Hematopoietic multipotent progenitor cell treated with erythropoietin and hydrocortisone succinate and interleukin-3 and kit ligand, for 4 days (in vitro differentiated cells): ENCODE measurements at regions not wholly inside any gene's neighbourhood (a gene's known extent, or its start where the extent isn't known, plus 50 kb on each side); places are given as distances from the start of the nearest gene placed in this dataset.
"Not testable (repeated sequence)": the region's sequence is repeated elsewhere in the genome, so short reads cannot be mapped to it uniquely, and the experiment has no call there.

Experiments
- DNase-seq: peaks from one replicate; pipeline ENCODE4 v3.0.0-alpha.2; 2015

GRCh38 chr10:44749151-44749550 is 162.0 kb upstream of the TMEM72 start:
- no peak for DNase-seq

- no peak for DNase-seq
Observed at GRCh38 chr10:44752451-44753441, 158.4 kb upstream of the TMEM72 start.

- not testable (repeated sequence) for DNase-seq
Observed at GRCh38 chr10:44754355-44754754, 156.8 kb upstream of the TMEM72 start.

DNA sequence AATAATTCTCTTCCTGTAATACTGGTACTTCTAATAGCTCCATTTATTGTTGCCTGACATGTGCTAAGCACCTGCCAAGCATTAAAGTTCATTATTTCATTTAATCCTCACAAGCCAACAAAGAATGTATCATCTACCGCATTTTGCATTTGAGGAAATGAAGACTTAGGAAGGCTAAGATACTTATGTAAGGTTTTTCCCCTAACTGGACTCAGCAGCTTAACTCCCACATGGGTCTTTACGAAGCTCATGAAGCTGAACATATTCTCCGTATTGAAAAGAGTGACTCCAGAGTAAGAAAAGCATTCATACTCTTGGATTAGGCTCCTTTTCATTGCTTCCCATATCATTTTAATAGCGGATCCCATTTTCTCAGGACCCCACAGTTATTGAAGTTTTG is 155.7 kb upstream of the TMEM72 start:
- no peak for DNase-seq

- no peak for DNase-seq
Observed at GRCh38 chr10:44756216-44756615, 154.9 kb upstream of the TMEM72 start.

DNA sequence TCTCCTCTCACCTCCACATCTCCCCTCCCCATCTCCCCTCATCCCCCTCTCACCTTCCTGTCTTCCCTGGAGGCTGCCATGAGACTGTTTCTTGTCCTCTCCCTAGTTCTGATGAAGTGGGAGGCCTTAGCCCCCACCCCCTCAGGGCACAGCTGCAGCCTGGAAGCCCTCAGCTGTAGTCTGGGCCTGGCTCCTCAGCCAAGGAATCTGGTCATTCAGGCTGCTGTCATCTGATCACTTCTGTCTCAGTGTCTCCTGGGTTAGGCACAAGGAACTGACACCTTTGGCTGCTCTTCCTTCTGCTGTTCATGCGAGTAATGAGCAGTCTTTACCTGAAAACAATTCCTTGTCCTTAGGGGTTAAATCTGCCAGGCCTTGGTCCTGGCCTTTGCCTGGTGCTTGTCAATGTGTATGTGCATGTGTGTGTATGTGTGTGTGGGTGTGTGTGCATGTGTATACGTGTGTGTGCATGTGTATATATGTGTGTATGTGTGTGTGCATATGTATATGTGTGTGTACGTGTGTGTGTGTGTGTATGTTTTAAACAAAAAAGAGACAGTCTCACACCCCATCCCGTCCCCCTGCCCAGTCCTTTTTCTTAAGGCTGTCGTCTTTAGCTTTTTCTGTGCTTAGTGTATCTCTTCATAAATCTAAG is 153.5 kb upstream of the TMEM72 start:
- no peak for DNase-seq

GRCh38 chr10:44759122-44759521 is 152.0 kb upstream of the TMEM72 start:
- no peak for DNase-seq

DNA sequence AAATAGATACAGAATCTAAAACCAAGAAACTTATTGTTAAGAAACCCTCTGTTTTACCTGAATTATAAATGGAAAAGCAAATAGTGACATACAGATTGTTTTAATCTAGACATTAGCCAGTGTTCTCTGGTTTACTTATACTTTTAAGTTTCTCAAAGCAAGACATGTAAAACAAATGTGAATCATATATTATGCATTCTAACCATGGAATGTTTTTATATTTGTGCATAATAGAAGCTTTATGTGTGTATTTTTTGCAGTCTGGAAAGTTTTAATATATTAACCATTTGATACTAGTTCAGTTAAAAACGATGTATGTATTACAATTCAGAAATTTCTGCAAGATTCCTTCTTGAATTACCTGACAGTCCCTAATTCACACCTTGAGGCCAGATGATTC is 150.6 kb upstream of the TMEM72 start:
- no peak for DNase-seq

DNA sequence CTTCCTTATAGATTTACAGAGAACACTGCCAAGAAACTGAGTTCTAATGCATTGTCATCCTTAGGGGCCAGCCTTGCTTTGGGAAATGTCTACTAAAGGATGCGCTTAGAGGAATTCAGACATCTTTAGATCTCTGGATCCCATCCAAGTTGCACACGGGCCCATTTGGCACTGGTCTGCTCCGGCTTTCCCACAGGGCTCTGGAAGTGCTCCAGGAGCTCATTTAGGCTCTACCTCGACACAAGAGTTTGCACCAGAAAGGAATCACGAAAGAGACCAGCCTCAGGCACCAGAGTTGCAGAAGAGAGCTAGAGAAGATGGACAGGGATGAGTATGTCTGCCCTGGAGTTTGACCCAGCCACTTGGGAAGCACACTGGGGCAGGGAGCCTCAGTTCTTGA is 150.1 kb upstream of the TMEM72 start:
- DNase-seq, result no peak

DNA sequence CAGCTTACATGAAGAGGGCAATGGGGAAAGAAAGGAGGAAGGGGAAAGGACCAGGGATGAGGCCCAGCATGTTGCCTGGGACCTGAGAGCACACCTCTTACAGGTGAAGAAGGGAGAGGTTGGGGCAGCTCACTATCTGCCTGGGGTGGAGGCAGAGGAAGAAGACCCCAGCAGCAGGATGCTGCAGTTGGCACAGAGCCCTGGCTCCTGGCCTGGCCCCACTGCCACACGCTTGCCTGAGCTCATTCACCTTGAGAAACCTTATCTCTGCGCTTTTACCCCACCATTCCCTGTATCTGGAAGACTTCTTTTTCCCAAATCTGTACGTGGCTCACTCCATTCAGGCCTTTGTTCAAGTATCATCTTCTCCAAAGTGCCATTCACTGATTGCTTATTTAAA is 147.8 kb upstream of the TMEM72 start:
- no peak for DNase-seq

DNA sequence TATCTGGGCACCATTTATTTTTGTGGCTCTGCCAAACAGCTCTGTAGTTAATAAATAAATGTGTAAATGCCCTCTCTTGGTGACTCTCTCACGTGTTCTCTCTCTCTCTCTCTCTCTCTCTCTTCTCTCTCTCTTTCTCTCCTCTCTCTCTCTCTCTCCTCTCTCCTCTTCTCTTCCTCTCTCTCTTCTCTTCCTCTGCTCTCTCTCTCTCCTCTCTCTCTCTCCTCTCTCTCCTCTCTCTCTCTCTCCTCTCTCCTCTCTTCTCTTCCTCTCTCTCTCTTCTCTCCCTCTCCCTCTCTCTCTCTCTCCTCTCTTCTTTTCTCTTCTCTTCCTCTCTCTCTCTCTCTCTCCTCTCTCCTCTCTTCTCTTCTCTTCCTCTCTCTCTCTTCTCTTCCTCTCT is 145.8 kb upstream of the TMEM72 start:
- DNase-seq, result no peak

DNA sequence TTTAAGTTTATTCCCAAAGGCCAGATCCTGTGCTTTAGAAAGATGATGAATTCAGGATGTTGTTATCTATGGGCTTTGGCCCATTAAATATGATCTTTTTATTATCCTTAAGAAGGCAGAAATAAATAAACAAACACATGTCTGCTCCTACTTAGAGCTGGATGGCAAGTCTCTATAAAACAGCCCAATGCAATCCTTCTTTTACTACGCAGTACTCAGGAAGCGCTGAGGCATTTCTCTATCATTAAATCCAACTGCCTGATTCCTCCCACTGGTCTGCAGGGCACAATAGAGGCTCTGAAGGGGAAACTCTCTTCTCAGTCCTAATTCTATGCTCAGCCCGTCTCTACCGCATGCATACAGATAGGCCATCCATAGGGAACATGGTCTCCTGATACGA is 144.5 kb upstream of the TMEM72 start:
- no peak for DNase-seq

- DNase-seq, result no peak
Observed at GRCh38 chr10:44769450-44769849, 141.7 kb upstream of the TMEM72 start.

GRCh38 chr10:44771233-44771995 is 139.7 kb upstream of the TMEM72 start:
- DNase-seq, result no peak

DNA sequence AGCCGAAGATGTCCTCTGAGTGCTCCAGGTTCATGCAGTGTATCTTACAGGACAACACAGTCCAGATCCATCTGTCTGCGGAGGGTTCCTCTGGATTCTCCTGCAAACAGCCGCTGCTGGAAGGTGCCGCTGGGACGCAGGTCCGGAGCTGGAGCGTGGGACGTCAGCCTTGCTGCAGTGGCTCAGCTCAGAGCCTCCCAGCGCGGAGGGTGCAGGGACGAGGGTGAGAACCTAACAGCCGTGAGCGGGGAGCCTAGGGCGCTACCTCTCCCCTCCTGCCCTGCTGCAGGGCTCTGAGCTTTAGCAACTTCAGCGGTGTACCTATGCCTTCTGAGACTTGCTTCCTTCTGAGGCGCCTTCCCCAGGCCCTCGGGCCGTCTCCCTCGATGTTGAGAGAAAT is 137.6 kb upstream of the TMEM72 start:
- no peak for DNase-seq

- no peak for DNase-seq
Observed at GRCh38 chr10:44774676-44775401, 136.3 kb upstream of the TMEM72 start.

GRCh38 chr10:44775402-44775741 is 135.8 kb upstream of the TMEM72 start:
- no peak for DNase-seq

- no peak for DNase-seq
Observed at GRCh38 chr10:44776181-44776580, 135.0 kb upstream of the TMEM72 start.

- DNase-seq, result no peak
Observed at GRCh38 chr10:44779511-44779910, 131.6 kb upstream of the TMEM72 start.

- DNase-seq, result no peak
Observed at GRCh38 chr10:44780426-44780825, 130.7 kb upstream of the TMEM72 start.

DNA sequence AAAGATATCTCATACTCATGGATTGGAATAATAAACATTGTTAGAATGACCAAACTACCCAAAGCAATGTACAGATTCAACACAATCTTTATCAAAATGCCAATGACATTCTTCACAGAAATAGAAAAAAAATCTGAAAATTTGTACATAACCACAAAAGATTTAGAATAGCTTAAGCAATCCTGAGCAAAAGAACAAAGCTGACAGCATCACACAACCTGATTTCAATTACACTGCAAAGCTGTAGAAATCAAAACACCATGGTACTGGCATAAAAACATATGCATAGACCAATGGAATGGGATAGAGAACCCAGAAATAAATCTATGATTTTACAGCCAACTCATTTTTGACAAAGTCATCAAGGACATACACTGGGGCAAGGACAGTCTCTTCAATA is 130.0 kb upstream of the TMEM72 start:
- DNase-seq, result no peak

DNA sequence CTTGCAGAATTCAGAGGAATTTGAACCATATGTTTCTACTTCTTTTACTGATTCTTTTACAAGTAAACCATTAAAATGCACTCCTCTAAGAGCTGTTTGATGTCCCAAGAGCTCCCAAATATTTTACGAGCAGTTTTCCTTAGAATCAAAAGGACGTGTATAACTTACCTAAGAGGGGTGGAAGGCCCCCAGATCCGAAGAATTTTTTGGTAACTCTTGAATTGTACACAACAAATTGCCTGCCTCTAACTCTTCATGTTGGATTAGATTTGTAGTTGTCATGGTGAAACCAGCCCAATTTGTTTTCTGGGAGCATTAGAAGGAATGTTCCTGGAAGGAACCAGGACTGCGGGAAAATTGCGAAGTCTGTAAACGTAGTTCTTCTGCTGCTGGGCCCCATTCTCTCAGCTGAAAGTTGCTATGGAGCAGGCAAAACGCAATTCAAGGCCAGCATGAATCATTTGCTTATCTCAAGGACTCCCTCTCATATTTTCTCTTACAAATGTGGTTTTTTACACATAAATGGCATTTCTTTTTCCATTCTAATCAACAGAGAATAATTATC is 124.8 kb upstream of the TMEM72 start:
- DNase-seq, result no peak
